ENCODE measurements at regions not wholly inside any gene's neighbourhood (a gene's known extent, or its start where the extent isn't known, plus 50 kb on each side); places are given as distances from the start of the nearest gene placed in this dataset.
"Not testable (repeated sequence)": the region's sequence is repeated elsewhere in the genome, so short reads cannot be mapped to it uniquely, and the experiment has no call there.

- DNase-seq: no peak
Measured at GRCh38 chr5:57749396-57749795, 266.8 kb upstream of the ACTBL2 start.

GRCh38 chr5:57745700-57746651, 263.4 kb upstream of the ACTBL2 start:
- DNase-seq: no peak

GRCh38 chr5:57745029-57745428, 262.4 kb upstream of the ACTBL2 start:
- no peak for DNase-seq

- DNase-seq: no peak
Measured at GRCh38 chr5:57741336-57741735, 258.7 kb upstream of the ACTBL2 start.

GRCh38 chr5:57738787-57739186, 256.2 kb upstream of the ACTBL2 start:
- no peak for DNase-seq

DNA sequence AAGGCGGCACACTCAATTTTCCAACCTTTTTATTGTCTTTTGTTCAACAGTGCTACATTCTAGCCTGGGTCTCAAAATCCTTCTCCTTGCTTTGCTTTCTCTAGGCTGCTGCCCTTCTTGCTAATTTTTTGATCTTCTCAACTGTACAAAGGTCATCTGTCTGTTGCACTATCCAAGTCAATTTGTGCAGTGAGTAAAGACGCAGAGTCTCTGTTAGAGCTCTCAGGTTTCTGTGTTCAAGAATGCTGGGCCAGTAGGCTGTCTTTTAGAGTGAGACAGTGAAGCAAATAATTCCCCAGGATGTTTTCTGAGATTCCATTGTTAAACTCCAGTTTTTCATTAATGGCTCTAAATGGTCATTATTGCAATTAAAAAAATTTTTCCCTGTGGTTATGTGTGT, 255.7 kb upstream of the ACTBL2 start:
- DNase-seq: no peak

DNA sequence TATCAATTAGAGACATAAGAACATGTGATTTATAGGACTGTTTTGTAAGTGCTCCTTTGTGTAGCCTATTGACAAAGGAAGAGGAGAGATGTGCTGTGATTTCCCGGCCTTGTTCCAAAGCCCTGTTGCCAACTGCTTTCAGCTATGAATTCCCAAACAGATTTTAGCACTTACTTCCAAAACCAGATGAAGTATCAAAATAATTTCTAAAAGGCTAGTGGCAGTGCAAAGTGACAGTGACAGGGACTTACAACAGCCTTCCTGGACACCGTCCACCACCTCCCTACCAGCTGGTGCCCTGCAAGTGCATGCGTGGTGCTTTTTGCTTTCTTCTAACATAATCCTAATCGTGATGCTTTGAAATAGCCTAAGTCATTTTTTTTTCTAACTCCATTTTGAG, 254.1 kb upstream of the ACTBL2 start:
- DNase-seq: no peak

- DNase-seq: not testable (repeated sequence)
Measured at GRCh38 chr5:57735279-57736153, 252.9 kb upstream of the ACTBL2 start.

- no peak for DNase-seq
Measured at GRCh38 chr5:57734296-57734695, 251.7 kb upstream of the ACTBL2 start.

- DNase-seq: no peak
Measured at GRCh38 chr5:57727591-57727990, 245.0 kb upstream of the ACTBL2 start.

GRCh38 chr5:57725658-57726504, 243.3 kb upstream of the ACTBL2 start:
- DNase-seq: no peak

DNA sequence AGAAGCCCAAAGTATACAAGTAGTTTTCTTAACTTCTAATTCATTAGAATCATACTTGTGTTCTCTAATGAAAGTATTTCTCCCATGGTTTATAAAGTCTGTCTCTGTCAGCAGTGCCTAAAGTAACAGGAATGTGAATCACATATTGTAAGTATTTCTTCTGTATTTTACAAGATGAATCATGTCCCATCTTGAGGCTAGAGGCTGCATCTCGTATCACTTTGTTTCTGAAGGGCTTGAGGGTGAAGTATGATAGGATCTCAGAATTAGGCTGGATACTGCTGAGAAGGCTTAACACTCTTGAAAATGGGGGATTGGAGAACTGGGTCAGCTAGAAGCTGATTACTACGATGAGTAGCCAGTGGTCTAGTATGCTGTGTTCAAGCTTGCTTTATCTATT, 242.2 kb upstream of the ACTBL2 start:
- no peak for DNase-seq

GRCh38 chr5:57721226-57721625, 238.6 kb upstream of the ACTBL2 start:
- DNase-seq: no peak

- no peak for DNase-seq
Measured at GRCh38 chr5:57720656-57721055, 238.0 kb upstream of the ACTBL2 start.

DNA sequence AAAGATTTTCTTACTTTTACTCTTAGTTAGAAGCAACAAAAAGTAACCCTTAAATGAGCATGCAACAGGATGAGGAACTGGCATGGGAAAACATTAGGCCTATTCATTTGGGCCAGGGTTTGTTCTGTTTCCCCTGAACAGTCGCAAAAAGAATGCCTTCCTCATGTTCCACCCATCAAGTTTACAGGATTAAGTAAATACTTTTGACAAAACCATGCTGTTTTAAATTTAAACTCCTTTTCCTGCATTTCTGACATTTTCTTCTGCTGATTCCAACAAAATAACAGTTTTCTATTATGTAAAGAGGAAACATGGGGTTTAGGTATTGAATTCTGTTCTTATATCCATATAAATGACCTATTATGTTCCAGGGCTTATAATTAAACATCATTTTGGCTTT, 236.6 kb upstream of the ACTBL2 start:
- DNase-seq: no peak

- DNase-seq: no peak
Measured at GRCh38 chr5:57718155-57718554, 235.5 kb upstream of the ACTBL2 start.

DNA sequence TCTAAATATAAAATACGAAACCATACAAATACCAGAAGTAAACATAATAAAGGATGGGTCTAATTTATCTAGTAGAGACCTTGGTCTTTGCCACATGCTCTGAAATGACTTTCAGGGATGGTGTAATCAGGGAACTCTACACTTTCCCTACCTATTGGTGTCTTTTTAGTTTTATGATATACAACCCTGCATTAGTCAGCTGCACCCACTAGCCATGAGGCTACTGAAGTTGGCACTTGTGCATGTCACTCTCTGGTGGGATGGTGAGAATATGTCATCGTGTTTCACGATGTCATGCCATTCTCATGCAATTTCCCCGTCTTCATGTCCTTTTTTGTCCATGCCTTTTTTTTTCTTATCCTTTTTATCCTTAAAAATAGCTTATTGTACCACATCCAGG, 234.9 kb upstream of the ACTBL2 start:
- DNase-seq: no peak

GRCh38 chr5:57716661-57717060, 234.1 kb upstream of the ACTBL2 start:
- no peak for DNase-seq

GRCh38 chr5:57715296-57715695, 232.7 kb upstream of the ACTBL2 start:
- no peak for DNase-seq

DNA sequence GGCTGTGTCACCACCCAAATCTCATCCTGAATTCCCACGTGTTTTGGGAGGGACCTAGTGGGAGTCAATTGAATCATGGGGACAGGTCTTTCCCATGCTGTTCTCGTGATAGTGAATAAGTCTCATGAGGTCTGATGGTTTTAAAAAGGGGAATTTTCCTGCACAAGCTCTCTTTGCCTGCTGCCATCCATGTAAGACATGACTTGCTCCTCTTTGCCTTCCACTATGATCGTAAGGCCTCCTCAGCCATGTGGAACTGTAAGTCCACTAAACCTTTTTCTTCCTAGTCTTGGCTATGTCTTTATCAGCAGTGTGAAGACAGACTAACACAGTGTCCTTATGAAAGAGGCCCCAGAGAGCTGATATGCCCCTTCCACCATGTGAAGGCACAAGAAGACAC, 230.9 kb upstream of the ACTBL2 start:
- not testable (repeated sequence) for DNase-seq

DNA sequence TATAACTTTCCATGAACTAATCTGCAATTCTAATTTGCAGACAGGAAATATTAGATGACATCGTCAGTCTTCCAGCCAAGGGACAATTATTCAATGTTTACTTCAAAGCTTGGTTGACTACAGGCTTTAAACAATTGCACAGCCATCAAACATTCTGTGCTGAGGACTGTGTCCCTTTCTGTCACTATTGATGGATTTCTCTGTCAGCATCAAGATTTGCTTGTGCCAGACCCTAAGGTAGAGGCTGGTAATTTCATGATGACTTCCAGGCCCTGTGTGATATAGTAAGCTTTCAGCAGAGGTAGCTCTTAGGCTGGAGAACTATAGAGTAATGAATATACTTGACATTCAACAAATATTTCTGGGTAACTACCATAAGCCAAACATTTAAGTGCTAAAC, 229.3 kb upstream of the ACTBL2 start:
- DNase-seq: no peak

DNA sequence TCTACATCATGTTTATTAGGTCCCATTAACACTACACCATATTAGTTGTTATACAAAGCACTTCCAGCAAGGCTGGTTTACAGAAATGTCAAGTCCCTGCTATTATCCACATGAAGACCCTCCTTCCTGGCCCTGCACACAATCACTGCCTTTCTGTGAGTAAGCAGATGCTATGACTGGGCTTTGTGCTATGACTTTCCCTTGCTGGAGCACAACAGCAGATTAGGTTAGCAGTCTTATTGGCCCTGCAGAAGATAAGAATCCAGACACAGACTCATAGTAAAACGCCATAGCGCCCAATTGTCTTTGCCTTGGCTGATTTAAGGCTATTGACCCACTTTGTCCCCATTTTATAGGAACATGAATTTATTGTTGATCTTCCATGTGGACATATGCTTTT, 228.9 kb upstream of the ACTBL2 start:
- no peak for DNase-seq
